Panc1 (cell line): ENCODE measurements at regions not wholly inside any gene's neighbourhood (a gene's known extent, or its start where the extent isn't known, plus 50 kb on each side); places are given as distances from the start of the nearest gene placed in this dataset.

Experiments used
- ATAC-seq: fragments of 200-7000 bp; cut with Tn5 transposase; 2 replicates; pipeline ENCODE4 v1.9.1; 2020; ENCODE audit warnings: mild to moderate bottlenecking, moderate library complexity
- BruUV-seq: library from RNA; stranded (reverse); fragments of 400-500 nt; replicated peaks from 2 replicates; lab custom pipeline; 2021; lab: Mats Ljungman, UMichigan
- CTCF ChIA-PET: fragments of 300-600 bp; sonication (Branson Sonifier 250); formaldehyde crosslinking; loops from one replicate; lab custom pipeline; 2022; ENCODE audit warnings: antibody characterized with exemption; lab: Charles Lee
- POLR2A ChIA-PET: fragments of 300-600 bp; sonication (Branson Sonifier 250); formaldehyde crosslinking; loops from one replicate; lab custom pipeline; 2022; ENCODE audit warnings: antibody characterized with exemption; lab: Charles Lee
- DNase-seq: peaks from one replicate; pipeline ENCODE4 v3.0.0-alpha.2; 2010; ENCODE audit warnings: low read depth, low spot score
- H3K27ac ChIP-seq: 2 replicates; pipeline ENCODE4 v1.5.1; 2011; ENCODE audit warnings: mild to moderate bottlenecking, low read length, inconsistent platforms
- H3K27me3 ChIP-seq: fragments of 200-500 bp; sonication (Bioruptor generic); 2 replicates; pipeline ENCODE4 v1.6.0; 2014; ENCODE audit warnings: low read length, inconsistent platforms; ENCODE audit not compliant: control insufficient read depth, insufficient read depth
- H3K36me3 ChIP-seq: fragments of 200-500 bp; sonication (Bioruptor generic); 2 replicates; pipeline ENCODE4 v1.5.1; 2014; ENCODE audit warnings: inconsistent platforms, mild to moderate bottlenecking, low read length, moderate library complexity; ENCODE audit not compliant: control insufficient read depth, insufficient read depth
- H3K4me1 ChIP-seq: 2 replicates; pipeline ENCODE4 v1.5.1; 2011; ENCODE audit warnings: inconsistent platforms, mild to moderate bottlenecking, low read length, moderate library complexity; ENCODE audit not compliant: control insufficient read depth, insufficient read depth
- H3K4me3 ChIP-seq, 2 experiments: 2 replicates each; pipeline ENCODE4 v1.5.1; 2011 to 2012; ENCODE audit warnings: low read depth in 2 of 2, low read length in 2 of 2, mild to moderate bottlenecking in 2 of 2, inconsistent platforms in 1 of 2, moderate library complexity in 1 of 2
- H3K9me3 ChIP-seq: fragments of 200-500 bp; sonication (Bioruptor generic); 2 replicates; pipeline ENCODE4 v1.5.1; 2014; ENCODE audit warnings: low read depth, mild to moderate bottlenecking, inconsistent platforms, low read length, moderate library complexity; ENCODE audit not compliant: control insufficient read depth, insufficient read depth
- POLR2AphosphoS5 ChIP-seq: IDR thresholded peaks from 2 replicates; pipeline ENCODE4 v1.6.1; 2012; ENCODE audit warnings: mild to moderate bottlenecking, low read depth, low read length, moderate library complexity
- SIN3A ChIP-seq: IDR thresholded peaks from 2 replicates; pipeline ENCODE4 v1.6.1; 2012; ENCODE audit warnings: low read depth, mild to moderate bottlenecking, low read length, moderate library complexity, borderline replicate concordance; ENCODE audit not compliant: insufficient read depth
- TCF7L2 ChIP-seq: IDR thresholded peaks from 2 replicates; pipeline ENCODE4 v1.6.1; 2011; ENCODE audit warnings: mild to moderate bottlenecking, low read depth, low read length, inconsistent platforms
- in situ Hi-C: cut with HindIII; loops from 2 replicates; pipeline ENCODE4 v1.10.0; 2016; ENCODE audit warnings: low sequenced_read_pairs, low pct_unique_long_range_greater_than_20kb
- intact Hi-C: fragments of 100-400 bp; cut with micrococcal nuclease; formaldehyde crosslinking; loops from one replicate; pipeline ENCODE4 v1.10.0; 2022; ENCODE audit not compliant: unreplicated experiment
- TF ChIP-seq, protein P1 (sequence below): fragments of 450-650 bp; IDR thresholded peaks from 2 replicates; pipeline ENCODE4 v1.5.1; 2017; ENCODE audit warnings: mild to moderate bottlenecking
- TF ChIP-seq, protein P2 (sequence below), 2 experiments: IDR thresholded peaks; 2 replicates each; pipeline ENCODE4 v1.6.1; 2011 to 2012; ENCODE audit warnings: low read depth in 2 of 2, control low read depth in 1 of 2, low read length in 1 of 2, mild to moderate bottlenecking in 1 of 2, moderate library complexity in 1 of 2; ENCODE audit not compliant: insufficient read depth in 1 of 2

DNA sequence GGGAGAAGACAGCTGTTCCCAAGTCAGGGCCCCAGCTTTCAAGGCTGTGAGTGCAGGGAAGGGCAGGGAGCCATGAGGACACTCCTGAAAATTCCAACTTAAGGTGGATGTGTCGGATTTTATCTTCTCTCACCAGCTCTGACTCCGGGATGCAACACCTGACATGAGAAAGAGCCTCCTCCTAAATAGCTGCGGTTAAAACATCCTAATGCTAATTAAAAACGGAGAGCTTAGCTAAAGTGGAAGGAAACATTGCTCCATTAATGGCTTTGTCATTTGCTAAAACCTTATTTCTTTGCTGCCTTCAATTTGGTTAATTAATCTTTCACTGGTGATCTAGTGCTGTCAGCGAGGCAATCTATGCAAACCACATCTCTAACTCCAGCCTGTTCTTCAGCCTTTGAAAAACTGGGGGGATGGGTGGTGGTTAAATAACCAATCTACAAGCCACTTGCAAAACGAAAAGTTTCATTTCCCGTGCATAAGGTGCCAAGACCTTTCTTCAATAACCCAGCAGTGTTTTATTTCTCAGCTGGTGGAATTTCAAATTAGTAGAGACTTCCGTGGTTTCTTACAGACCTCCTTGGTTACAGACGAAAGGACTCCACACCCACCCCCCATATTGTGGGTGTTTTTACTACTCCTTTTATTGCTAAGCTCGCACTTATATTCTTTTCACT lies 379.6 kb downstream of the MLLT3 start:
- ChIA-PET POLR2A (no interaction called here), CTCF (no interaction called here)
- no peak for ATAC-seq
- H3K27ac ChIP-seq, result no peak overlapping the region
- H3K4me1 ChIP-seq, result no peaks in the 10 kb centered on the region
- H3K36me3 ChIP-seq, result no peaks in the 10 kb centered on the region
- TF ChIP-seq TCF7L2, result no peak
- TF ChIP-seq, protein P1, sequence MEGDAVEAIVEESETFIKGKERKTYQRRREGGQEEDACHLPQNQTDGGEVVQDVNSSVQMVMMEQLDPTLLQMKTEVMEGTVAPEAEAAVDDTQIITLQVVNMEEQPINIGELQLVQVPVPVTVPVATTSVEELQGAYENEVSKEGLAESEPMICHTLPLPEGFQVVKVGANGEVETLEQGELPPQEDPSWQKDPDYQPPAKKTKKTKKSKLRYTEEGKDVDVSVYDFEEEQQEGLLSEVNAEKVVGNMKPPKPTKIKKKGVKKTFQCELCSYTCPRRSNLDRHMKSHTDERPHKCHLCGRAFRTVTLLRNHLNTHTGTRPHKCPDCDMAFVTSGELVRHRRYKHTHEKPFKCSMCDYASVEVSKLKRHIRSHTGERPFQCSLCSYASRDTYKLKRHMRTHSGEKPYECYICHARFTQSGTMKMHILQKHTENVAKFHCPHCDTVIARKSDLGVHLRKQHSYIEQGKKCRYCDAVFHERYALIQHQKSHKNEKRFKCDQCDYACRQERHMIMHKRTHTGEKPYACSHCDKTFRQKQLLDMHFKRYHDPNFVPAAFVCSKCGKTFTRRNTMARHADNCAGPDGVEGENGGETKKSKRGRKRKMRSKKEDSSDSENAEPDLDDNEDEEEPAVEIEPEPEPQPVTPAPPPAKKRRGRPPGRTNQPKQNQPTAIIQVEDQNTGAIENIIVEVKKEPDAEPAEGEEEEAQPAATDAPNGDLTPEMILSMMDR, result no peak
- TF ChIP-seq POLR2AphosphoS5, result no peak
- TF ChIP-seq, protein P2, sequence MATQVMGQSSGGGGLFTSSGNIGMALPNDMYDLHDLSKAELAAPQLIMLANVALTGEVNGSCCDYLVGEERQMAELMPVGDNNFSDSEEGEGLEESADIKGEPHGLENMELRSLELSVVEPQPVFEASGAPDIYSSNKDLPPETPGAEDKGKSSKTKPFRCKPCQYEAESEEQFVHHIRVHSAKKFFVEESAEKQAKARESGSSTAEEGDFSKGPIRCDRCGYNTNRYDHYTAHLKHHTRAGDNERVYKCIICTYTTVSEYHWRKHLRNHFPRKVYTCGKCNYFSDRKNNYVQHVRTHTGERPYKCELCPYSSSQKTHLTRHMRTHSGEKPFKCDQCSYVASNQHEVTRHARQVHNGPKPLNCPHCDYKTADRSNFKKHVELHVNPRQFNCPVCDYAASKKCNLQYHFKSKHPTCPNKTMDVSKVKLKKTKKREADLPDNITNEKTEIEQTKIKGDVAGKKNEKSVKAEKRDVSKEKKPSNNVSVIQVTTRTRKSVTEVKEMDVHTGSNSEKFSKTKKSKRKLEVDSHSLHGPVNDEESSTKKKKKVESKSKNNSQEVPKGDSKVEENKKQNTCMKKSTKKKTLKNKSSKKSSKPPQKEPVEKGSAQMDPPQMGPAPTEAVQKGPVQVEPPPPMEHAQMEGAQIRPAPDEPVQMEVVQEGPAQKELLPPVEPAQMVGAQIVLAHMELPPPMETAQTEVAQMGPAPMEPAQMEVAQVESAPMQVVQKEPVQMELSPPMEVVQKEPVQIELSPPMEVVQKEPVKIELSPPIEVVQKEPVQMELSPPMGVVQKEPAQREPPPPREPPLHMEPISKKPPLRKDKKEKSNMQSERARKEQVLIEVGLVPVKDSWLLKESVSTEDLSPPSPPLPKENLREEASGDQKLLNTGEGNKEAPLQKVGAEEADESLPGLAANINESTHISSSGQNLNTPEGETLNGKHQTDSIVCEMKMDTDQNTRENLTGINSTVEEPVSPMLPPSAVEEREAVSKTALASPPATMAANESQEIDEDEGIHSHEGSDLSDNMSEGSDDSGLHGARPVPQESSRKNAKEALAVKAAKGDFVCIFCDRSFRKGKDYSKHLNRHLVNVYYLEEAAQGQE (IDR thresholded peaks at IDR 0.05; ENCODE audit: insufficient read depth in 1 of 2, low read depth in 2 of 2, low read length in 1 of 2), result no peak
- no peak for TF ChIP-seq SIN3A
- no peak for DNase-seq
- H3K9me3 ChIP-seq, result no peaks in the 10 kb centered on the region
- intact Hi-C loops, result no loop called here
- H3K27me3 ChIP-seq, result no peaks in the 10 kb centered on the region
- in situ Hi-C loops, result no loop called here
- H3K4me3 ChIP-seq, result no peak overlapping the region
- BruUV-seq, result no TSS peak

DNA sequence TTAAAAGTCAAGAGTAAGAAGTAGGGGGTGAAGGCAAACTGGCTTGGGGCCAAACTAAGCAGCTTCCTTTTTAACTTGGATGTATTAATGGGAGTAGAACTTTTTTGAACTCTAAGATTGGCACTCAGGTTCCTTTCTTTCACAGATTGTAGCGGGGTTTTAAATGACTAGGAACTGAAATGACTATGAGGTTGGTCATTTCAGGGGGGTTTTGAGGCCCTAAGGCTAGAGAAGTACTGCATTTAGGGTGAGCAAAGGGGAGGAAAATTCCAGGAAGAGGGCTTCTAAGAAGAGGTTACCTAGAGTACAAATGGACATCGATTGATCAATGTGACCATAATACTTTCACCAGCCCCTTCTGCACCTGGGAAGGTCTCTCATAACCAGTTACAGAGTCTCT lies 381.8 kb downstream of the MLLT3 start:
- TF ChIP-seq, protein P2 (IDR thresholded peaks at IDR 0.05; ENCODE audit: insufficient read depth in 1 of 2, low read depth in 2 of 2, low read length in 1 of 2), result no peak
- Histone ChIP-seq H3K27ac (no peak overlapping the region), H3K9me3 (no peaks in the 10 kb centered on the region), H3K36me3 (no peaks in the 10 kb centered on the region), H3K27me3 (no peaks in the 10 kb centered on the region), H3K4me1 (no peaks in the 10 kb centered on the region), H3K4me3 (no peak overlapping the region)
- CTCF ChIA-PET, result no interaction called here
- DNase-seq (no peak), ATAC-seq (no peak)
- intact Hi-C loops, result no loop called here
- in situ Hi-C loops, result no loop called here
- BruUV-seq, result no TSS peak
- POLR2A ChIA-PET, result no interaction called here
